Esophagus (tissue), 2 donors: ENCODE measurements at regions not wholly inside any gene's neighbourhood (a gene's known extent, or its start where the extent isn't known, plus 50 kb on each side); places are given as distances from the start of the nearest gene placed in this dataset.

Source experiments
- H3K27ac ChIP-seq, 2 donors: one replicate each; pipeline ENCODE4 v1.5.1; 2013; ENCODE audit warnings: low read depth in 2 of 2, mild to moderate bottlenecking in 2 of 2, inconsistent platforms in 1 of 2, low read length in 1 of 2, moderate library complexity in 1 of 2
- H3K27me3 ChIP-seq, 2 donors: one replicate each; pipeline ENCODE4 v1.6.1; 2013; ENCODE audit warnings: low read length in 2 of 2, control low read depth in 1 of 2, mild to moderate bottlenecking in 1 of 2; ENCODE audit not compliant: insufficient read depth in 2 of 2, control insufficient read depth in 1 of 2
- H3K36me3 ChIP-seq, 2 donors: one replicate each; pipeline ENCODE4 v1.6.1; 2013; ENCODE audit warnings: low read length in 1 of 2; ENCODE audit not compliant: control insufficient read depth in 2 of 2, insufficient read depth in 2 of 2
- H3K4me1 ChIP-seq, 2 donors: one replicate each; pipeline ENCODE4 v1.6.1; 2013; ENCODE audit warnings: low read length in 1 of 2; ENCODE audit not compliant: control insufficient read depth in 2 of 2, insufficient read depth in 2 of 2
- H3K4me3 ChIP-seq, 2 donors: one replicate each; pipeline ENCODE4 v1.5.1; 2013; ENCODE audit warnings: low read length in 2 of 2, mild to moderate bottlenecking in 2 of 2, low read depth in 1 of 2, moderate library complexity in 1 of 2
- H3K9me3 ChIP-seq, 2 donors: one replicate each; pipeline ENCODE4 v1.6.1; 2013; ENCODE audit warnings: mild to moderate bottlenecking in 2 of 2, low read depth in 1 of 2, low read length in 1 of 2, moderate library complexity in 1 of 2; ENCODE audit not compliant: control insufficient read depth in 2 of 2, insufficient read depth in 1 of 2
- WGBS, 2 donors: extraction: QIAGEN DNeasy Blood & Tissue Kit; methylation state at CpG; one replicate each; pipeline ENCODE4 v1.1.7; 2013; 5-methylcytosine and 5-hydroxymethylcytosine counted together
- donor health status: healthy with polysubstance abuse.
- donor health status: Bipolar disorder and iron deficiency.

DNA sequence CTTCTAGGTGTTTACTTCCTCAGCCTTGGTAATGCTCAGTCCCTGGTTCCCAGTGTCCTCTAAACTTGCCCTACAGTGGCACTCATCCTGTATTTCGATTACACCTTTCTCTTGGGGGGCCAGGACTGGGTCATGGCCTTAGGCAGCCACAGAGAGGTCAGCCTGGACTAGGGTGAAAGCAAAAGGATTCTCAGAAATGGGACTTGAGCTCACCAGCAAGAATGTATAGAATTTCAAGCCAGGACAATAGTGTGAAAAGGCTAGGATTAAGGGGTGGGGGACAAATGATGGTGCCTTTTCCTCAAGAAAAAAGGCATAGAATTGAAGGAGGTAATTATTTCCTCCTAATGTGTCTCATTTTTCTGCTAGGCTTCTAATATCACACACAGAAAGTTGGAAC lies 166.8 kb upstream of the RUNX1 start:
- H3K27me3 ChIP-seq = no peaks in the 10 kb centered on the region

DNA sequence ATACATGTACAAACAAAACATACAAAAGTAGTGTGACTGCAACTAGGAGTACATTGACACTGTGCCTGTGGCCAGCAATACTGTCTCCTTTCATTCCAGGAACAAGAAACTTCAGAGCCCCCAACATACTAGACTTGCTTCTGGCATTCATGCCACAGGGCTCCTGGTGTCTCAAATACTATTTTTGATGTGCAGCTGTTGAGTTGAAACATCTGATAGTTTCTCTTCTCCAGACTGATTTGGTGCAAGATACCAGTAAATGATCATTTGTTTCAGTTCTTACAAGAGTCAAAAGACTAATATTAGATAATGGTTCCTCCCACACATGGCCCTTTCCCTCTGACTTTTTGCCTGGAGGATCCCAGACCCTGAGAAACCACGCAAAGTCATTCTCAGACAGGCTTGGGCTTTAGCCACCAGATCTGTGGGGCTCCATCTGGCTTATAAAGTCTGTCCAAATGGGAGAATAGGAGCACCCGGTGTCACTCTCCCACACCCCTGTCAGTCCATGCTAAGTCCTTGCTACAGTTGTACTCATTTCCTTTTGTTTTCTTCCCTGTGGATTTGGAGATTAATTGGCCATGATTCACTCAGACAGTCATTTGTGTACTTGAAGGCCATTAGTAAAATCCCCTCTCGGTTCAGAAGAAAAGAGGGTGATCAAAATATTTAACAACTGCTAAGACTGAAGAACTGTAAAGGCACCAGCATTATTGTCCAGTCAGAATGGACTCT lies 163.5 kb upstream of the RUNX1 start:
- no peak overlapping the region for H3K4me3 ChIP-seq
- H3K27ac ChIP-seq = no peak overlapping the region
- no peaks in the 10 kb centered on the region for H3K27me3 ChIP-seq
- no peaks in the 10 kb centered on the region for H3K4me1 ChIP-seq
- WGBS, 2 donors = 46 to 56% methylated on average over 3 of the region's 3 CpGs
- peaks cover 0 to 2% of the 10 kb centered on the region in 2 donors for H3K9me3 ChIP-seq
- H3K36me3 ChIP-seq = no peaks in the 10 kb centered on the region

More for the DNA sequence above, 166.8 kb upstream of the RUNX1 start:
- H3K27ac ChIP-seq = no peak overlapping the region
- H3K4me3 ChIP-seq = no peak overlapping the region
- no peaks in the 10 kb centered on the region for H3K9me3 ChIP-seq
- no peaks in the 10 kb centered on the region for H3K4me1 ChIP-seq
- 74 to 86% methylated on average over 1 of the region's 1 CpG for WGBS, 2 donors
- no peaks in the 10 kb centered on the region for H3K36me3 ChIP-seq

DNA sequence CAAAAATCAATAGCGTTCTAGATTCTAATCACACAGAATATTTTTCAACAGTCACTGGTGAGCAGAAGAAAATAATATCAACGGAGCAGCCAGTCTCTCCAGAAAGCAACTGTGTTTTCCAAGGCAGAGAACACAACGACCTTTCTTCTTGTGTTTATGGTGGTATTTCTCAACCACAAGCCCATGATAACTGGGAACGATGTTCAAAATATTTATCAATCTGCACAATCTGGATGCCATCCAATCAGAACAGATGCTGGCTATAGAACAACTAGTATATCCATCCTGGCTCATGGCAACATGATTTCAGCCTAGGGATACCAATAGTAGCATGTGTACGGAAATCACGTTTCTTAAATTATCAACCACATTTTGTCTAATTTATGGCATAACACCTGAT lies 162.7 kb upstream of the RUNX1 start:
- no peak overlapping the region for H3K27ac ChIP-seq
- peaks cover 0 to 2% of the 10 kb centered on the region in 2 donors for H3K9me3 ChIP-seq
- no peaks in the 10 kb centered on the region for H3K36me3 ChIP-seq
- H3K4me1 ChIP-seq = no peaks in the 10 kb centered on the region
- H3K4me3 ChIP-seq = no peak overlapping the region
- H3K27me3 ChIP-seq = no peaks in the 10 kb centered on the region
- WGBS, 2 donors = 77 to 79% methylated on average over 6 of the region's 6 CpGs

DNA sequence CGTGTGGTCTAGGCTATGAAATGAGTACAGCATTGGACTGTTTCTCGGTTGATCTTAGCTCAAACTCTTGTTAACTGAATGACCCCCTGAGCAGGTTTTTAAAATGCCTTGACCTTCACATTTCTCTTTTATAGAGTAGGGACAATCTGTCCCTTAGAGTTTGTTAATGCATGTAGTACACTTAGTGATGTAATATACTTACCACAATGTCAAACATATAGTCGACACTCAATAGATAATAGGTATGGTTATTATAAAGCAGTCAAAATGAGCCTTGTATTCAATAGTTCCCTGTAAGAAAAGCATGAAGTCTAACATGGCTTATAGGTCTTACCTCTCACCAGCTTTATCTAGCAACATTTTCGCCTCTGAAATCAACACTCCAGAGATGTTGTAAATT lies 161.0 kb upstream of the RUNX1 start:
- Histone ChIP-seq H3K4me1 (peaks cover 0 to 6% of the 10 kb centered on the region in 2 donors), H3K27ac (no peak overlapping the region)

DNA sequence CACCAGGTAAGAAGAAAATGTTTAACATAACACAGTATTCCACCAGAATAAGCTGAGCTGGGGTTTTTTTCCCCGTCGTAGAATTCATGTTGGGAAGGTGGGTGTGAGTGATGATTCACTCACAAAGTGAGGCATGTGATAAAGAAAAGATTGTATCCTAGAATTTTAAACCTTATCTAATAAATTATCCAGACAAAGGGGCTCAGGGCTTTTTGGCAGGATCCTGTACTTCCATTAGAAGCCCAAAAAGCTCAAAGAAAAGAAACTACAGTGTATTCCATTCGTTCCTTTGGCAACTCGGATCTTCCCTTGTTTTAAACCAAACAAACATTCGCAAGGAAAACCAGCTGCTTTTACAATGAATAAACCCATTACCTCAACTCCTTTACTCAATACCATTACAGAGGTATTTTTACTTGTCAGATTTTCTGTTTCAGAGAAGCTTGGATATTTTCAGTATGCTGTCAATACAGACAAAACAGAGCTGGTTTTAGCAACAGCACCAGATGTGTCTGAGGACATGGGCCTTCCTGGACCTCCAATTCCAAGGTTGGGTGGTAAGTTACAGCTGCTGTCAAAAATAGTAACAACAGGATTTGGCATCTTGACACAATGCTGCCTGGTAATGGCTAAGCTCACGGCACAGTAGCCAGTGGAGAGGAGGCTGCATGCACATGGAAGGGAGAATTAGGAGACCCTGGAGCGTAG lies 159.9 kb upstream of the RUNX1 start:
- no peaks in the 10 kb centered on the region for H3K27me3 ChIP-seq
- H3K36me3 ChIP-seq = no peaks in the 10 kb centered on the region
- H3K4me3 ChIP-seq = no peak overlapping the region
- H3K4me1 ChIP-seq = peaks cover 0 to 6% of the 10 kb centered on the region in 2 donors
- H3K27ac ChIP-seq = no peak overlapping the region
- H3K9me3 ChIP-seq = peaks cover 0 to 2% of the 10 kb centered on the region in 2 donors
- 63 to 70% methylated on average over 7 of the region's 7 CpGs for WGBS, 2 donors

More for the DNA sequence above, 161.0 kb upstream of the RUNX1 start:
- Histone ChIP-seq H3K27me3 (no peaks in the 10 kb centered on the region), H3K36me3 (no peaks in the 10 kb centered on the region), H3K9me3 (peaks cover 0 to 2% of the 10 kb centered on the region in 2 donors), H3K4me3 (no peak overlapping the region)
- 95% methylated on average over 4 of the region's 4 CpGs for WGBS, 2 donors

DNA sequence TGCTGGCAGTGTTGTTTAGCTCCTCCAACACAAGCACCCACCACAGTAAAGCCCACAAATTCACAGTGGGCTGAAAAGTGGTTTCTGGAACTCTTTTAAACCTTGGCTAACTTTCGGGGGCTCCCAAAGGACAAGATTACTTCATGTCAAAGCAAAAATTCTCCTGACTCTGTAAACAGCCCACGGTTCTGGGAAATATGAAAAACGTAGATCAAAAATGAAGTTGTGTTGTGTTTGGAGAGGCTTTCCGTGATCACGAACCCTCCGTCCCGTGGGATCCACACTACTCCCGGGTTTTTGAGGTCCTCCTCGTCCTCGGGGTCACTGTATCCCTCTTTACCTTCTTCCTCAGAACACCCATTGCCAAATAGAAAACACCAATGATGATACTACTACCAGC lies 159.0 kb upstream of the RUNX1 start:
- Histone ChIP-seq H3K4me3 (no peak overlapping the region), H3K36me3 (no peaks in the 10 kb centered on the region), H3K27me3 (no peaks in the 10 kb centered on the region), H3K27ac (peak overlapping the region in 1 of 2 donors; percentile 30), H3K9me3 (peaks cover 0 to 2% of the 10 kb centered on the region in 2 donors), H3K4me1 (peaks cover 0 to 6% of the 10 kb centered on the region in 2 donors)
- WGBS, 2 donors = 70 to 74% methylated on average over 10 of the region's 10 CpGs

DNA sequence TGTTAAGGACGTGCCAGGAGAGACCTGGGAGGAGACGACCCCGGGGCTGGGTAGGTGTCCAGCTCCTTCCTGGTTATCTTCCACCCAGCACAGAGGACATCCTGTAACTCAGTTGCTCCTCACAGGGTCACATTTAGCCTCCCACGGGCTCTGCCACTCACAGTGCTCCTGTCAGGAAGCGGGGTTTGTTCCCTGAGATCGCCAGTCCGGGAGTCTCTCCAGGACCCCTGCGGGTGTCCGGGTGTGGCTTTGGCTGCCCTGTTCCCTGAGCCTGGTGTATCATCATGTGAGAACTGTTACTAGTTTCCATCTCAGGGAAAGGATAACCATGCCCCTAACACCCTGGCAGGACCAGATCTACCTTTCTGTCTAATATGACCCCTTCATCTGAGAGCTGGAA lies 158.2 kb upstream of the RUNX1 start:
- Histone ChIP-seq H3K36me3 (no peaks in the 10 kb centered on the region), H3K27ac (no peak overlapping the region), H3K4me1 (peaks cover 0 to 6% of the 10 kb centered on the region in 2 donors), H3K9me3 (peaks cover 0 to 2% of the 10 kb centered on the region in 2 donors), H3K27me3 (no peaks in the 10 kb centered on the region), H3K4me3 (no peak overlapping the region)
- 72 to 80% methylated on average over 9 of the region's 9 CpGs for WGBS, 2 donors

DNA sequence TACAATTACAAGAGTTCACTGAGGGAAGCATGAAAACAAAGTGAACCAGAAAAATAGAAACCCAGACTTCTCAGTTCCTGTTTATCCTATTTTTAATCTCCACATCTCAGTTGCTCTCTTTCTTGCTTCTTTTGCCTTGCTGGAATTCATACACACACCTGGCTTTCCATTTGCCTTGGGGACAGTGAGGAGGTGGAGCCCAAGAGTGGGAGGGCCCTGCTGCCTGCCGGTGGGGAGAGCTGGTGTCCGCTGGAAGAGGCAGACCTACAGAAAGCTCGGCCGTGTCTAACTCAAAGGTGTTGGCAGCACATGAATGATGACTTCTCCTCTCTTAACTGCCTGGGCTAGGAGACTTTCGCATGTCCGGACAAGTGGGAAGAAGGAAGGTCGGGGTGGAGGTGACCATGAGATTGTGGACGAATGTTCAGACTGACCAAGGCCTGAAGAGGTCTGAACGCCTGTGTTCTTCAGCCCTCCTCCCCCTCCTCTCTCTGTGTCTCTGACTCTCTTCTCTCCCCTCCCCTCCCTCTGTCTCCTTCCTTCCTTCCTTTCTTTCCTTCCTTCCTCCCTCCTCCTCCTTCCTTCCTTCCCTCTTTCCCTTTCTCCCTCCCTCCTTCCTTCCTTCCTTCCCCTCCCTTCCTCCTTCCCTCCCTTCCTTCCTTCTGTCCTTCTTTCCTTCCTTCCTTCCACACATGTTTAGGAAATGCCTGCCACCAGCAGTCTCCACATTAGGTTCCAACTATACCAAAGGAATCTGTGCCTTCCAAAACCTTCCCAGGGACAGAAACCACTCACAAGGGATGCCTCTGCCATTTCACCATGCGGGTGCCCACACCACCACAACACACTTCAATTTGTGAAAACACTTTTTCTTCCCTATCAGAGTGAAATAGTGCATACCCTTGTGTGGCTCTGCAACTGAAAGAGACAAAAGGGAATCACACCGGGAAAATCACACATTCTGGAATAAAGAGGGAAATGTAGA lies 157.3 kb upstream of the RUNX1 start:
- 47 to 54% methylated on average over 11 of the region's 11 CpGs for WGBS, 2 donors
- no peak overlapping the region for H3K4me3 ChIP-seq
- H3K9me3 ChIP-seq = peaks cover 0 to 2% of the 10 kb centered on the region in 2 donors
- H3K4me1 ChIP-seq = peaks cover 0 to 6% of the 10 kb centered on the region in 2 donors
- H3K27ac ChIP-seq = peak overlapping the region in 1 of 2 donors; percentile 18
- no peaks in the 10 kb centered on the region for H3K36me3 ChIP-seq
- H3K27me3 ChIP-seq = no peaks in the 10 kb centered on the region

DNA sequence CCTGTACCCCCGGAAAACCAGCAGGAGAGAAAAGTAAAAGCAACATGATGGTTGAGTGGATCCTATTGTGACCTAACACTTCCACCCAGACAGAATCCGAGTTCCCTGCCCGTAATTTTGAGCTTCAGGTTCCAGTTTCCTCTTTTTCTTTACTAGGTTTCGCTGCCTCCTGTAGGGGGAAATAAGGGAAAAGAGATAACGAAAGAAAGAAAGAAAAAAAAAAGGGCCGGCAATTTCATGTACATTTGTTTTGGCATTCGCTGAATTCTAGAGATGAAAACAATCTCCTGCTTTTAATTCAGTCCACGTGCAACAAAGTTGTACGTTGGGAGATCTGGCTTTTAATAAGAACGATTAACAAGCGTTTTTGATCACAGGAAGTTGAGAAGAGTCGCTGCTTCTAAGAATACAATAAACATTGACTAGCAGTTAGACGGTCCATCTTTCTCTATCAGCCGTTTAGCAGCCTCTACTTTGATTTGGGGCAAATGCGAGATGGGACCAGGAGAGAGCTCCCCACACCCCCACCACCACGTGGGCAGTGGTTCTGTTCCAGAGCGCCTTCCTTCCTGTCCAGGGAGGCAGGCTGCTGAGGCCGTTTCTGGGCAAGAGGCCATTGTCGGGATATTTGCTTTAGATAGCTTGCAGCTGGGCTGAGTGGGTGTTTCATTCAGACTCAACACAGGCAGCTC lies 155.9 kb upstream of the RUNX1 start:
- no peak overlapping the region for H3K27ac ChIP-seq
- 49 to 53% methylated on average over 19 of the region's 19 CpGs for WGBS, 2 donors

More for the DNA sequence above, 155.9 kb upstream of the RUNX1 start:
- H3K4me3 ChIP-seq = no peak overlapping the region
- H3K4me1 ChIP-seq = peaks cover 0 to 6% of the 10 kb centered on the region in 2 donors
- H3K9me3 ChIP-seq = no peaks in the 10 kb centered on the region
- H3K27me3 ChIP-seq = no peaks in the 10 kb centered on the region
- no peaks in the 10 kb centered on the region for H3K36me3 ChIP-seq
